ENCODE measurements at regions not wholly inside any gene's neighbourhood (a gene's known extent, or its start where the extent isn't known, plus 50 kb on each side); places are given as distances from the start of the nearest gene placed in this dataset.

DNA sequence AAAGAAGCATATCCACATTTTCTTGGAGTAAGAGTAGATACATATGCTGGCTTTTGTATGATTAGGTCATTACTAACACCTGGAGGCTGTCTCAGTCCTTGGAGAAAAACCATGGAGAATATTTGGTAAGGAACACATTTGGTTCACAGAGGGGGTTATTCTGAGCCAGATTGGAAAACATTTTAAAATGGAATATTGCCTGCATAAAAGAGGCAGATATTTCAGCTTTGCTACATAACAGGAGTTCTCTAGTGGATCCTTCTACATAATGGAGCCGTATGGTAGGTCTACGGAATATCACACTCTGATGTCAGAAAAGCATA lies 415.1 kb downstream of the ADGRL2 start:
- H3K27me3 ChIP-seq (ENCODE audit: control insufficient read depth, low read length), result no peaks in the 10 kb centered on the region
- H3K9me3 ChIP-seq (ENCODE audit: control insufficient read depth, insufficient read depth, low read length), result no peaks in the 10 kb centered on the region; the same call in 1 of the 2 replicates
- H3K27ac ChIP-seq (ENCODE audit: low read depth, low read length), result no peak overlapping the region
- TF ChIP-seq, protein P1, sequence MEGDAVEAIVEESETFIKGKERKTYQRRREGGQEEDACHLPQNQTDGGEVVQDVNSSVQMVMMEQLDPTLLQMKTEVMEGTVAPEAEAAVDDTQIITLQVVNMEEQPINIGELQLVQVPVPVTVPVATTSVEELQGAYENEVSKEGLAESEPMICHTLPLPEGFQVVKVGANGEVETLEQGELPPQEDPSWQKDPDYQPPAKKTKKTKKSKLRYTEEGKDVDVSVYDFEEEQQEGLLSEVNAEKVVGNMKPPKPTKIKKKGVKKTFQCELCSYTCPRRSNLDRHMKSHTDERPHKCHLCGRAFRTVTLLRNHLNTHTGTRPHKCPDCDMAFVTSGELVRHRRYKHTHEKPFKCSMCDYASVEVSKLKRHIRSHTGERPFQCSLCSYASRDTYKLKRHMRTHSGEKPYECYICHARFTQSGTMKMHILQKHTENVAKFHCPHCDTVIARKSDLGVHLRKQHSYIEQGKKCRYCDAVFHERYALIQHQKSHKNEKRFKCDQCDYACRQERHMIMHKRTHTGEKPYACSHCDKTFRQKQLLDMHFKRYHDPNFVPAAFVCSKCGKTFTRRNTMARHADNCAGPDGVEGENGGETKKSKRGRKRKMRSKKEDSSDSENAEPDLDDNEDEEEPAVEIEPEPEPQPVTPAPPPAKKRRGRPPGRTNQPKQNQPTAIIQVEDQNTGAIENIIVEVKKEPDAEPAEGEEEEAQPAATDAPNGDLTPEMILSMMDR (IDR thresholded peaks at IDR 0.05; ENCODE audit: low read depth, low read length, poor library complexity, severe bottlenecking), result no peak
- no peak for TF ChIP-seq EZH2phosphoT487 (IDR thresholded peaks at IDR 0.05; ENCODE audit: borderline replicate concordance, low read length)
- no peaks in the 10 kb centered on the region for H3K79me2 ChIP-seq (ENCODE audit: control insufficient read depth, low read length)
- no peaks in the 10 kb centered on the region for H3K9me2 ChIP-seq (replicated peaks; ENCODE audit: control insufficient read depth, low read length)
- H3K4me2 ChIP-seq (ENCODE audit: low read length), result no peak overlapping the region
- H3K4me3 ChIP-seq (ENCODE audit: low read length), result no peak overlapping the region
- no peaks in the 10 kb centered on the region for H4K20me1 ChIP-seq (ENCODE audit: control insufficient read depth, insufficient read depth, low read depth, low read length)
- H3K4me1 ChIP-seq (ENCODE audit: control insufficient read depth, low read length), result no peaks in the 10 kb centered on the region
- H3F3A ChIP-seq (ENCODE audit: control insufficient read depth, insufficient read depth), result no peaks in the 10 kb centered on the region
- H3K36me3 ChIP-seq (ENCODE audit: control insufficient read depth, low read length), result no peaks in the 10 kb centered on the region

DNA sequence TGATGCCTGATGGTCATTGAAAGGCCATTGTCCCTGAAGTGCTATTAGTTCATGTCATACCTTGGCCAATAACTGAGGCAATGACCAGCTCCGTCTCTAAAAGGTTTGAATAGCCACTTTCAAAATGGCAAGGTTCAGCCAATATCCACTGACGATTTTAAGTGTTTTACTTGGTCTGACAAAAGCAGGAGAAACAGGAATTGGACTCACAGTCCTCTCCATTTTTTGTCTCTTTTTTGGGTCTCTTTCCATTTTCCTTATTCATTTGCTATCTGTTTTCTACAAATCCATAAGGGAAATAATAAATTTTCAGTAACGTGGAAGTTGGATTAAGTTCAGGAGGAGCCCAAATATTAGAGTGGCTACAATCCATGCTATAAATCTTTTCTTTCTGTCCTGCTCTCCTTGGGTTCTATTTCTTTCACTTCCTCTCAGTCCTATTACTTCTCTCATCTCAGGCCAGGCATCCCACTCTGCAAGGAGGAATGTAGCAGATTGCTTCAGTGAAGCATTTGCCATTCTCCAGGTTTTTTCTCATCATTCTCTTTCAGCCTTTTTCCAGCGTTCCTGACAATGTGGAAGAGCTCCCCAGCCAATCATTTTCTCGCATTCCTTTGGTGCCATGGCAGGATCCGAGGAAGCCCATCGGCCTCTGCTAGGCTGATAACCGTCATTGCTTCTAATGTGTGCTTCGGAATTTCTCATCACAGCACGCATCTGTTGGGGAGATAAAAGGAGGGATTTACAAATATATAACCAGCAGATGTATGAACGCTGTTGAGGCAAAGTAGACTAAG lies 414.5 kb downstream of the ADGRL2 start:
- TF ChIP-seq, protein P1 (IDR thresholded peaks at IDR 0.05; ENCODE audit: low read depth, low read length, poor library complexity, severe bottlenecking), result no peak
- TF ChIP-seq EZH2phosphoT487 (IDR thresholded peaks at IDR 0.05; ENCODE audit: borderline replicate concordance, low read length), result no peak

DNA sequence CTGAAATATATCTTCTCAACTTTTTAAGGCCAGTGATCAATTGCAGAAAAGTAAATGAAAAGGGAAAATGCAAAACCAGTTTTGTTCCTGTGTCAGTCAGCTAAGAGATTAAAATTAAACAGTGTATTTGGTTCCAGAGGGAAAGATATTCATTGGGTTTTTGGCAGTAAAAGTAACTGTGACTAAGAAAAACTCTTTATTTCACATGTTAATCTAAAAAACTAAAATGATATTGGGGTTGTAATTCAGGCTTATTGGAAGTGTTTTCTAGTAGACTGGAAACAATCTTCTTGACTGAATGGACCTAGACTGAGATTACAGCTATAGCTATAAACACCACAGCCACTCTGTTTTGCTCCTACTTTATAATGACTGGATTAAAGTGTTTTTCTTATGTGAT lies 413.9 kb downstream of the ADGRL2 start:
- no peaks in the 10 kb centered on the region for H3K79me2 ChIP-seq (ENCODE audit: control insufficient read depth, low read length)
- H3K27me3 ChIP-seq (ENCODE audit: control insufficient read depth, low read length), result no peaks in the 10 kb centered on the region
- no peaks in the 10 kb centered on the region; the same call in 1 of the 2 replicates for H3K9me3 ChIP-seq (ENCODE audit: control insufficient read depth, insufficient read depth, low read length)
- no peak overlapping the region for H3K27ac ChIP-seq (ENCODE audit: low read depth, low read length)
- H3K4me1 ChIP-seq (ENCODE audit: control insufficient read depth, low read length), result no peaks in the 10 kb centered on the region
- no peaks in the 10 kb centered on the region for H3K36me3 ChIP-seq (ENCODE audit: control insufficient read depth, low read length)
- H3K9me2 ChIP-seq (replicated peaks; ENCODE audit: control insufficient read depth, low read length), result no peaks in the 10 kb centered on the region
- TF ChIP-seq, protein P1 (IDR thresholded peaks at IDR 0.05; ENCODE audit: low read depth, low read length, poor library complexity, severe bottlenecking), result no peak
- no peak for TF ChIP-seq EZH2phosphoT487 (IDR thresholded peaks at IDR 0.05; ENCODE audit: borderline replicate concordance, low read length)
- no peak overlapping the region for H3K4me3 ChIP-seq (ENCODE audit: low read length)
- no peaks in the 10 kb centered on the region for H3F3A ChIP-seq (ENCODE audit: control insufficient read depth, insufficient read depth)
- H4K20me1 ChIP-seq (ENCODE audit: control insufficient read depth, insufficient read depth, low read depth, low read length), result no peaks in the 10 kb centered on the region
- H3K4me2 ChIP-seq (ENCODE audit: low read length), result no peak overlapping the region

More for the DNA sequence above, 414.5 kb downstream of the ADGRL2 start:
- Histone ChIP-seq H3K27me3 (ENCODE audit: control insufficient read depth, low read length) (no peaks in the 10 kb centered on the region), H3K4me1 (ENCODE audit: control insufficient read depth, low read length) (no peaks in the 10 kb centered on the region), H3K36me3 (ENCODE audit: control insufficient read depth, low read length) (no peaks in the 10 kb centered on the region), H4K20me1 (ENCODE audit: control insufficient read depth, insufficient read depth, low read depth, low read length) (no peaks in the 10 kb centered on the region), H3K27ac (ENCODE audit: low read depth, low read length) (no peak overlapping the region), H3K4me2 (ENCODE audit: low read length) (no peak overlapping the region), H3F3A (ENCODE audit: control insufficient read depth, insufficient read depth) (no peaks in the 10 kb centered on the region), H3K79me2 (ENCODE audit: control insufficient read depth, low read length) (no peaks in the 10 kb centered on the region), H3K9me2 (replicated peaks; ENCODE audit: control insufficient read depth, low read length) (no peaks in the 10 kb centered on the region), H3K9me3 (ENCODE audit: control insufficient read depth, insufficient read depth, low read length) (no peaks in the 10 kb centered on the region; the same call in 1 of the 2 replicates), H3K4me3 (ENCODE audit: low read length) (no peak overlapping the region)
